Fibroblast of lung (primary cell): ENCODE measurements at regions not wholly inside any gene's neighbourhood (a gene's known extent, or its start where the extent isn't known, plus 50 kb on each side); places are given as distances from the start of the nearest gene placed in this dataset.

Experiments
- DNase-seq, 2 donors: peaks; one replicate each; pipeline versions ENCODE4 v3.0.0 to v3.0.0-alpha.2; 2010; ENCODE audit warnings: low read depth in 2 of 2
- H2AFZ ChIP-seq: 2 replicates; pipeline ENCODE4 v1.5.1; 2012; ENCODE audit warnings: low read length, control low read depth, inconsistent platforms
- H3K27ac ChIP-seq: 2 replicates; pipeline ENCODE4 v1.5.1; 2011; ENCODE audit warnings: low read length, control low read depth; ENCODE audit not compliant: insufficient read depth
- H3K27me3 ChIP-seq: 2 replicates; pipeline ENCODE4 v1.5.1; 2011; ENCODE audit warnings: mild to moderate bottlenecking, low read length; ENCODE audit not compliant: control insufficient read depth, insufficient read depth
- H3K36me3 ChIP-seq: 2 replicates; pipeline ENCODE4 v1.5.1; 2011; ENCODE audit warnings: low read length; ENCODE audit not compliant: control insufficient read depth, insufficient read depth
- H3K4me1 ChIP-seq: 2 replicates; pipeline ENCODE4 v1.5.1; 2011; ENCODE audit warnings: low read length; ENCODE audit not compliant: control insufficient read depth, insufficient read depth; ENCODE audit errors: extremely low read depth
- H3K4me2 ChIP-seq: 2 replicates; pipeline ENCODE4 v1.5.1; 2011; ENCODE audit warnings: low read length, control low read depth; ENCODE audit not compliant: insufficient read depth; ENCODE audit errors: extremely low read depth
- H3K4me3 ChIP-seq, 4 experiments: fragments of 200-600 bp in 1 of 4; sonication (generic) in 1 of 4; replicated peaks in 1 of 4; 2 replicates each; pipeline ENCODE4 v1.5.1; 2011 to 2016; ENCODE audit warnings: low read length in 4 of 4, low read depth in 3 of 4, mild to moderate bottlenecking in 3 of 4, control low read depth in 2 of 4, inconsistent platforms in 1 of 4, mixed read lengths in 1 of 4; ENCODE audit not compliant: insufficient read depth in 1 of 4; ENCODE audit errors: control extremely low read depth in 1 of 4
- H3K79me2 ChIP-seq: 2 replicates; pipeline ENCODE4 v1.5.1; 2012; ENCODE audit warnings: mild to moderate bottlenecking, low read length, inconsistent platforms; ENCODE audit not compliant: control insufficient read depth, insufficient read depth
- H3K9ac ChIP-seq: 2 replicates; pipeline ENCODE4 v1.5.1; 2011; ENCODE audit warnings: mild to moderate bottlenecking, low read length, control low read depth; ENCODE audit not compliant: insufficient read depth
- H3K9me3 ChIP-seq: 2 replicates; pipeline ENCODE4 v1.5.1; 2012; ENCODE audit warnings: low read depth, low read length; ENCODE audit not compliant: control insufficient read depth, insufficient read depth
- H4K20me1 ChIP-seq: 2 replicates; pipeline ENCODE4 v1.5.1; 2011; ENCODE audit warnings: low read length; ENCODE audit not compliant: control insufficient read depth, insufficient read depth; ENCODE audit errors: extremely low read depth
- CTCF ChIP-seq, 2 donors: IDR thresholded peaks in 1 of 2; conservative IDR thresholded peaks in 1 of 2; 1 replicate in 1 of 2; 2 replicates in 1 of 2; pipeline ENCODE4 v1.5.1; 2011 to 2012; ENCODE audit warnings: low read length in 2 of 2, control low read depth in 1 of 2, inconsistent platforms in 1 of 2, low read depth in 1 of 2, mild to moderate bottlenecking in 1 of 2
- EZH2 ChIP-seq: IDR thresholded peaks from 2 replicates; pipeline ENCODE4 v1.5.1; 2012; ENCODE audit warnings: low read length, control low read depth, mild to moderate bottlenecking; ENCODE audit errors: missing control alignments

GRCh38 chr18:24559526-24559925, 99.1 kb downstream of the HRH4 start:
- H3K27me3 ChIP-seq = no peaks in the 10 kb centered on the region
- H3K9me3 ChIP-seq = no peaks in the 10 kb centered on the region
- no peaks in the 10 kb centered on the region for H3K36me3 ChIP-seq
- no peak overlapping the region for H2AFZ ChIP-seq
- H3K79me2 ChIP-seq = no peaks in the 10 kb centered on the region
- no peak for TF ChIP-seq CTCF (conservative IDR thresholded peaks at IDR 0.05 in 1 of 2, IDR thresholded peaks at IDR 0.05 in 1 of 2; ENCODE audit: low read depth in 1 of 2, low read length in 2 of 2)
- no peak for TF ChIP-seq EZH2
- H3K4me2 ChIP-seq = no peak overlapping the region
- no peak overlapping the region for H3K4me3 ChIP-seq
- DNase-seq = no peak
- no peak overlapping the region for H3K9ac ChIP-seq
- no peaks in the 10 kb centered on the region for H4K20me1 ChIP-seq
- no peaks in the 10 kb centered on the region for H3K4me1 ChIP-seq
- H3K27ac ChIP-seq = no peak overlapping the region

GRCh38 chr18:24560511-24560981, 100.1 kb downstream of the HRH4 start:
- no peak for TF ChIP-seq CTCF (conservative IDR thresholded peaks at IDR 0.05 in 1 of 2, IDR thresholded peaks at IDR 0.05 in 1 of 2; ENCODE audit: low read depth in 1 of 2, low read length in 2 of 2)
- no peak for TF ChIP-seq EZH2
- DNase-seq = peak in 1 of 2 donors; percentile 54

GRCh38 chr18:24561369-24561965, 101.0 kb downstream of the HRH4 start:
- no peak for DNase-seq
- Histone ChIP-seq H4K20me1 (no peaks in the 10 kb centered on the region), H3K4me2 (no peak overlapping the region), H3K4me3 (no peak overlapping the region), H3K27me3 (no peaks in the 10 kb centered on the region), H2AFZ (no peak overlapping the region), H3K9ac (no peak overlapping the region), H3K27ac (no peak overlapping the region), H3K9me3 (no peaks in the 10 kb centered on the region), H3K4me1 (no peaks in the 10 kb centered on the region), H3K36me3 (no peaks in the 10 kb centered on the region), H3K79me2 (no peaks in the 10 kb centered on the region)
- no peak for TF ChIP-seq CTCF (conservative IDR thresholded peaks at IDR 0.05 in 1 of 2, IDR thresholded peaks at IDR 0.05 in 1 of 2; ENCODE audit: low read depth in 1 of 2, low read length in 2 of 2)
- no peak for TF ChIP-seq EZH2

More at GRCh38 chr18:24560511-24560981, 100.1 kb downstream of the HRH4 start:
- no peak overlapping the region for H3K9ac ChIP-seq
- no peak overlapping the region for H2AFZ ChIP-seq
- H3K4me1 ChIP-seq = no peaks in the 10 kb centered on the region
- no peak overlapping the region for H3K27ac ChIP-seq
- no peak overlapping the region for H3K4me3 ChIP-seq
- H3K27me3 ChIP-seq = no peaks in the 10 kb centered on the region
- no peaks in the 10 kb centered on the region for H3K36me3 ChIP-seq
- H3K4me2 ChIP-seq = no peak overlapping the region
- H3K79me2 ChIP-seq = no peaks in the 10 kb centered on the region
- H3K9me3 ChIP-seq = no peaks in the 10 kb centered on the region
- no peaks in the 10 kb centered on the region for H4K20me1 ChIP-seq
